A549 (cell line): ENCODE measurements at regions not wholly inside any gene's neighbourhood (a gene's known extent, or its start where the extent isn't known, plus 50 kb on each side); places are given as distances from the start of the nearest gene placed in this dataset.

Experiments used
- CTCF ChIP-seq: fragments of >200 bp; sonication (Bioruptor Twin); formaldehyde crosslinking; IDR thresholded peaks from 3 replicates; pipeline ENCODE4 v1.5.1; 2016
- ELK1 ChIP-seq: fragments of 150-350 bp; IDR thresholded peaks from 2 replicates; pipeline ENCODE4 v1.6.1; 2014; ENCODE audit warnings: low read depth, mild to moderate bottlenecking, low read length
- MAZ ChIP-seq: fragments of 150-350 bp; IDR thresholded peaks from 2 replicates; pipeline ENCODE4 v1.6.1; 2014; ENCODE audit warnings: antibody characterized with exemption, low read depth, low read length, borderline replicate concordance
- POLR2A ChIP-seq: IDR thresholded peaks from 2 replicates; pipeline ENCODE4 v1.6.1; 2012; ENCODE audit warnings: mild to moderate bottlenecking, low read length

DNA sequence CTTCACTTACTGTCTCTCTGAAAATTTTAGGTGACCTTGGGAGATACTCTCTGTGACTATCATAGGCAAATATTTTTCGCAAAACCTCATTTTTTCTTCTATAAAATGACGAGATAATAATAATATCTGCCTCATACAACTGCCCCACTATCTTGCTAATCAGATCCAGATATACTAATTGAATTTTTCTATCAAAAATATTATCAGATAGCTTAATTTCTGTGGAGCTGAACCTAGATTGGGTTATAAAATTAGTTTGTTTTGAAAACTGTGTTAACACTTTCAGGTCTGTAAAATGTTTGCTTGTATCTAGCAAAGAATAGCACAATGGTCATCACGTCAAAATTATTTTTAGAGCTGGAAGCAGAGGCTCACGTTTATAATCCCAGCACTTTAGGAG is 486.7 kb upstream of the LRRN3 start:
- TF ChIP-seq ELK1, result no peak
- TF ChIP-seq MAZ, result no peak
- TF ChIP-seq CTCF, result no peak
- TF ChIP-seq POLR2A, result no peak
